SH-SY5Y (cell line): ENCODE measurements at regions not wholly inside any gene's neighbourhood (a gene's known extent, or its start where the extent isn't known, plus 50 kb on each side); places are given as distances from the start of the nearest gene placed in this dataset.

Experiments used
- GATA2 ChIP-seq: IDR thresholded peaks from 2 replicates; pipeline ENCODE4 v1.6.1; 2011; ENCODE audit warnings: mild to moderate bottlenecking, low read depth, low read length
- GATA3 ChIP-seq: IDR thresholded peaks from 2 replicates; pipeline ENCODE4 v1.6.1; 2011; ENCODE audit warnings: low read depth, mild to moderate bottlenecking, low read length, moderate library complexity

DNA sequence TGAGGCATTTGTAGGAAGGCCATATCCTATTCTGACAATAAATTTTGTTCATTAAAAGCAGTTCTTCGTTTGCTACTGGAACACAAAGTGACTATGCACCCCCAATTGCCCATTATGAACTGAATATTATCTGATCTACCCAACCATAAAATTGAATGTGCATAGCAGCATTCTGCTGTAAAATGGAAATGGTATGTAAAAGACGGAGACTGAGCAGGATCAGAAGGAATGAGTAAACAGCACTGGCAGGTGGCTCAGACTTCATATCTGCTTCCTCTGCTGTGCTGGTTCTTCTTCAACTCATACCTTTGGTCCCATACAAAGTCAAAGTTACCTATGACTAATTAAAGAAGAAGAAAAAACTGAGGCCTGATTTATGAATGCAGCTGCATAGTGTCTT, 339.5 kb downstream of the PLA2G4A start:
- no peak for TF ChIP-seq GATA3
- no peak for TF ChIP-seq GATA2

DNA sequence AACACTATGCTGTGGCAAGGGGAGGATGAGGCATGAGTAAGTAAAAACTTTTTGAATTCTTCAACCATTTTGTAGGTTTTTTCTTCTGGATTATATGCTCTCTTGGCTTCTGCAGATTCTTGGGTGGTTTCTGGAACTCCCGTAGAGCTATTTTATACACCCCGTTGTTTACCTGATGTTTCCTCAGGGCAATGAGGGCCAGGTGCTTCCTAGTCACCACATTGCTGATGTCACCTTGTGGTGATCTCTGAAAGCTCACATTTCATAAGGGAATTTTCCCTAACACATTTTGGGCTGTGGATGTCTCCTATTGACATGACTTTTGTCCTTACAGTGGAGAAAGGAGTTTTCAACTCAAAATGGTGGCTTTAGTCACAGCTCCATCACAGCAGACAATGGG, 356.6 kb downstream of the PLA2G4A start:
- TF ChIP-seq GATA2 = no peak
- no peak for TF ChIP-seq GATA3

DNA sequence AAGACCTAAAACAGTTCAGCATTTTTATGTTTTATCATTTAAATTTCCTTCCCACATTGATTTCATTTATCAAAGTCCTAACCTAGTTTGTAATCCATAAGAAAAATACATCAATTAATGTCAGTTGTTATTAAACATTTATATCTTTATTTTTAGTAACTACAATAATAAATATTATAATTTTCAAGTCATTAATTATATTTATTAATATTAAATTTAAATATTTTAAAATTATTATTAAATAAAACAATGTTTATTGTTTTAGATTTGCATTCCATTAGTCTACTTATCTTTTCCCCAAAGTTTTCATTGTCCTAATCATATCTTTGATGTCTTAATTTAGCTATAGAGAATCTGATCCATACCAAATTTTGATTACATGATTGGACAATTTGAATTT, 368.9 kb downstream of the PLA2G4A start:
- TF ChIP-seq GATA3 (no peak), GATA2 (no peak)

DNA sequence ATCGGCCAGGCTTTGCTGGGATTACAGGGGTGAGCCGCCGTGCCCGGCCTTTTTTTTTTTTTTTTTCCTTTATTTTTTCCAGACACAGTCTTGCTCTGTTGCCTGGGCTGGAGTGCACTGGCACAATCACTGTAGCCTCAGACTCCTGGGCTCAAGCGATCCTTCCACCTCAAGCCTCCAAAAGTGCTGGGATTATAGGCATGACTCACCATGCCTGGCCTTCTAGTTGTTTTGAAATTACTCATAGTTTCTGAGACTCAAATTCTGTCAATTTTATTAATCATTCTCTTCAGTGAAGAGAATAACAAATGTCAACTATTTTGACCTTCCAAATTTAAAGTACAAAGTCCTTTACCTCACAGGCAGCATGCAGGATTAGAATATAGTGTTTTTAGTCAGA, 374.5 kb downstream of the PLA2G4A start:
- TF ChIP-seq GATA2 (no peak), GATA3 (no peak)

DNA sequence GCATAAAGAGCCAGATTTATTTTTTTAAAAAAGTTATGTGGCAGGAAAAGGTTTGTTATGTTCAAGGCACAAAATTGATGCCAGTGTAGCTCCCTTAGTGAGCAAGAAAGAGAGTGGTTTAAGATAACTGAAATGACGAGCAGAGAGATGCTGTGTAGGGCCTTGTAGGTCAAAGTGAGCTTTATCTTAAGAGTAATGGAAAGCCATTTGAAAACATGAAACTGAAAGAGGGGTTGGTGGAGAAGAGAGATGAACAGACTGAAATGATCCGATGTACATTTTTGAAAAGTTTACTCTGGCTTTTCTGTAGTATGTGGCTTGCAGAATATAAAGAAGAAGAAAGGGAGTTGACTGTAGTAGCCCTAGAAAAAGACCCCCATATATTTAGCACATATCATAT, 383.6 kb downstream of the PLA2G4A start:
- TF ChIP-seq GATA2 (no peak), GATA3 (no peak)

DNA sequence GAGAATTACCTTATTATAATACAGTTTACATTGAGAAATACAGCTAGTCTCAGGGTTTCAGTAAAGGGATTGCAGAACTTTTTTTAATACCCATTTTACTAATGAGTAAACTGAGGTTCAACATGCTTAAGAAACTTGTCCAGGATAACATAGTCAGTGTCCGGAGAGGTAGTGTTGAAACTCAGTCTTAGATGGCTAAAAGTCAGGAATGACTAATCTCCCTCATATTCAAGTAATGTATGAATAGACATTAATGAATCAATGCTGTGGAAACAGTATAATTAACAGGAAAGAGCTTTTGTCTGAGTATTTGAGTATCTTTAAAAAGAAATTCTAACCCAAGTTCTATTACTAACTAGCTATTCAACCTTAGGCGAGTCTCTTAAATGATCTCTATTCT, 397.6 kb downstream of the PLA2G4A start:
- TF ChIP-seq GATA2 (no peak), GATA3 (no peak)

DNA sequence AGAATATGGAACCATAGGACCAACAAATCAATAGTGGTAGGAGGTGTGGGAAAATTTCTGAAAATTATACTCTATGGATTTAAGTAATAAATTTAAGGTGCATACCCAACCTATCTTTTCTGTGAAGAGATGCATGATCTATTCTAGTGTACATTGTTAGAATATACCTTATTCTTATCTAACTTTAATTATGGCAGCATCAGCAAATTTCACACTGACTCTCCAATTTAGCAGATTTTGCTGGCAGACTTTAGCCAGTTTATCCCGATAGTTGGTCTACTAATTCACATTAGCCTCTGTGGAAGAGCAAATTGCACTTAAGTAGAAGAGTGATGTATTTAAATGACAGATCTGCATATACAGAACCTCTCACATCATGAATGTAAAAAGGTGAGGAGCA, 400.0 kb downstream of the PLA2G4A start:
- TF ChIP-seq GATA2 = no peak
- no peak for TF ChIP-seq GATA3

DNA sequence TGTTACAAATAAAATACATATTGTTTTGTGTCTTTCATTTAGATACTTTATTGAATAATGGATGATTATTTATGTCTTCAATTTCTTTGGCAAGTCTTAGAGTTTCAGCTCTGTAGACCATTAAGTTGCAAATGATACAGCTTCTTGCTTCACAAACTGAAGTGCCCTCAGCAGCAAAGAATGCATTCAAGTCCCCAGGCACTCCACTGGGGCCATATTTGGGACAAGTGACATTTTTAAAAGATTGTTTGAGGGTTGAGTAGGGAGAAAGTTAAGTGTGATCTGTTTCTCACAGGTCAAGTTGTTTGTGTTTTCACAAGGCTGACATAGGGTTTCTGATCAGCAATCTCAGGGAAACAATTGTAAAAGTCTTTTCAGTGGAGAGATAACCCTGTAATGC, 400.7 kb downstream of the PLA2G4A start:
- TF ChIP-seq GATA3 = no peak

DNA sequence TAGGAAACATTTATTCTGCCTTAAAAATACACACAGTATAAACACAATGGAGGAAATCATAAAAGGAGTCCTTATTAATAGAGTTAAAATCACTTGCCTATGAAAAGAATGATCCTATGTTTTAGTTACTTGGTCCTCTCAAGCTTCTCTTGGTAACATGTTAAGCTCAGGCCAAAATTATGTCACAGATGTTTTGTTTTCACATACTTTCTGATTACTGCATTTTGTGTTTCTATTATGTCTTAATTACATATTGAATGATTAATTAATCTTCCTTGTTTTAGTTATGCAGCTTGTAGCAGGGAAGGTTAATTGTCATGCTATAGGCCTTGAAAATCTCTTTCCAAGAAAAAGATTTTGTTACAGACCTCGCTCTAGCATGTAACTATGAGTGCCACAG, 406.0 kb downstream of the PLA2G4A start:
- TF ChIP-seq GATA3 (no peak), GATA2 (no peak)

DNA sequence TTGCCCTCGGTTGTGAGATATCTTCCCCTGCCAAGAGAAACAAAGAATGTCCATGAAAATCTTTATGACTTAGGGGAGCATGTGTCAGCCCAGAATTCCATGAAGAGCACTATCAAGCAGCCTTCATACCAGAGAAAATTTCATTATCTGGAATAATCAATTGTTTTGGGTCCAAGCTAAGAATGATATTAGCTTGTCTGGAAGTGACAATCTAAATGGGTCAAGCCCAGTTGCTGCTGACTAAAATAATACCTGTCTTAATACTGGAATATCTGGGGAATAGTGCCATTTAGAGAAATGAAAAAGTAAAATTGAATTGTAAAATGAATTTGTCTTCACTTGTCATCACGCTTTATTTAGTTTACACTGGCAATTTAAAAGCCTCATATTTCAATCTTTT, 407.4 kb downstream of the PLA2G4A start:
- TF ChIP-seq GATA2 (no peak), GATA3 (no peak)

DNA sequence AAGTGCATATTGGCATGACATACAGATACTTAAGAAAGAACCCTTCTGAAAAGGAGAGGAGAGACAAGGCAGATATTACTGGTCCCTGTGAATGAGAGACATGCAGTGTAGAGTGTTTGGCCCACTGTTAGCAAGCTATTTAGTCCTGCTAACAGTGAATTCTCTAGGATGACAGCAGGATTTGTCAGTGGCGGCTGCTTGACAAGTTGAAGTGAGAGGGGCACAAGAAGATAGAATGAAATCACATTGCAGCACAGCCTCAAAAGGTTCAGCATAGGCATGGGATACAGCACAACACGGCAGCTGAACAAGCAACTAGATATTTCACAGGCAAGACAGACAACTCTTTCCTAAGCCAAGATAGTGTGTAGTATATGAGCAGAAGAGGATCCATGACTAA, 407.9 kb downstream of the PLA2G4A start:
- TF ChIP-seq GATA3 (no peak), GATA2 (no peak)

DNA sequence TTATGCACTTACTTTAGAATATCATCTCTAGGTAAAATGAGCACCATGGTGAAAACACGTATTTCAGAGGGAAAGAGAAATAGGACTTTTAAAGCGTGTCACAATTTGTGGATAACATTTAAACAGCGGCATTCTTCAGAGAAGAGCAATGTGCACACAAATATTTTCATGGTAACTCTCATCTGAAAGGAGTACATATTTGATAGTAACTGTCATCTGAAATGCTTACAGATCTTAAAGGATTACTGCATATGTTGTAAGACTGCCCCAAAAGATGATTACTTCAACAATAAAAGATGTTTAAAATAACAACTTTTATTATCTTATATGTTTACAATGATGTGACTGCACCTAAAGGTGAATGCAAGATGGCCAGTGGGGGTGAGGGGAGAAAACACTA, 408.8 kb downstream of the PLA2G4A start:
- TF ChIP-seq GATA2 (no peak), GATA3 (no peak)

DNA sequence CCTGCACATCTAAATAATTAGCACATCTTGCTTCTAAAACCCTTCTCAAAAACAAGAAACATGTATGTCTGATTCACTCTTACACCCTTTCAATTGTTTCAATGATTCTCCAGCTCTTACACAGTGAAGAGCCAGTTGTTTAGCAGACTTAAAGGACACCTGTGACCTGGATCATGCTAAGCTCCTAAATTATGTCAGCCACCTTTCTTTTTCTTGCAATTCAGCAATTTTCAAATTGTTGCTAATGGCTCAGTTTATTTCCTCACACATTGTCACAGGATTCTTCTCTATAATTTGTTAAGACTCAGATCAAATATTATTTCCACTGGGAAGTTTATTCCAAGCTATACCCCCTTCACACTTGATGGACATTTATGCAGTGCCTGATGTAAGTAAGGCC, 413.2 kb downstream of the PLA2G4A start:
- TF ChIP-seq GATA3 (no peak), GATA2 (no peak)

DNA sequence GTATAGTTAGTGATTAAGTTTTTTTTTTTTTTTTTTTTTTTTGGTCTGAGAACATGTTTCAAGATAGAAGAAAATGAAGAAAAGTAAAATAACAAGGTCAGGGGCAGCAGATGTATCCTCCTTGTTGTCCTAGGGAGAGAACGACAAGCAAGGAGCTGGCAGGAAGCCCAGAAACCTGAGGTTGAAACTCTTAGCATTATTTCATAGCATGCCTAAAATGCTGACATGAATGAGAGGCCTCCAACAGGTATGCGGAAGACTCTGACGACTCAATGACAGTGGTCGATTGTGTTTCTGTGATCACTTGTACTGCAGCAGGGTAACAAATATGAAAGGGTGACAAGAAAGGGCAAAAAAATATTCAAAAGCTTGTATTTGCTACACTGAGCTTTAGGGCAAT, 415.9 kb downstream of the PLA2G4A start:
- TF ChIP-seq GATA3 (no peak), GATA2 (no peak)

DNA sequence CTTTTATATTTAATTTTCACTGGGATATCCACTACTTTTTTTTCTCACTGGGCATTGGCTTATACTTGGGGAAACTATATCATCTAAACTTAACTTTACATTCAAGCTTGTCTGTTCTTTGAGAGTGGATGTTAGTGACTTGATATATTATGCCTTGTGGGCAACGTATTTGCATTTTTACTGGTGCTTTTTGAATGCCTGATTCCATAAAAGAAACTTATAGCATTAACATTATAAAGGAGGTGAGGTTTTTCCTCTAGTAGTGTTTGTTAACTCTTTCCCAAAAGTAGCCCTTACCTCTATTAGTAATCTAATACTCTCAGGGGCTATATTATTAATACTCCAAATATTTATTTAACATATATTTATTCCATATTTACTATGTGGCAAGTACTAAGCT, 416.5 kb downstream of the PLA2G4A start:
- TF ChIP-seq GATA2 (no peak), GATA3 (no peak)

DNA sequence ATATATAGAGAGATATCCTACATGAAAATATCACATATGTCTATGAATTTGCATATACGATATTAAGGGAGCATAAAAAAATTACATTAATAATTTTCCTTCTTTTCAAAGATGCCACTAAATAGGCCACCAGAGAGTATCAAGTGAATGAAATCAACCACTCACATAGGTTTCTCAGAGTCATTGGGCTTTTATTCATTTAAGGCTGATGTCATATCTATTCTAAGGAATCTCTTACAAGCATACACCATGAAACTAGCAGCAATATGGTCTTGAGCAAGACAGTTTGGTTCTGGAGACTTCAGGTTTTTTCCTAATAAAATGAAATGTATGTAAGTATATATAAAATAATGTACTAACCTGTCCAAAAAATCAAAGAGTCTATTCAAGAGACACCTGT, 420.4 kb downstream of the PLA2G4A start:
- no peak for TF ChIP-seq GATA2
- no peak for TF ChIP-seq GATA3
